SKM-1 (cell line): ENCODE measurements at regions not wholly inside any gene's neighbourhood (a gene's known extent, or its start where the extent isn't known, plus 50 kb on each side); places are given as distances from the start of the nearest gene placed in this dataset.

Experiments
- DNase-seq: peaks from one replicate; lab custom pipeline; 2025; ENCODE audit not compliant: unreplicated experiment; lab: John Stamatoyannopoulos, UW

- DNase-seq = no peak
Observed at GRCh38 chr5:74918232-74918669, 52.1 kb upstream of the FAM169A start.

- no peak for DNase-seq
Observed at GRCh38 chr5:74916831-74917710, 50.9 kb upstream of the FAM169A start.
